H1 (cell line): ENCODE measurements at regions not wholly inside any gene's neighbourhood (a gene's known extent, or its start where the extent isn't known, plus 50 kb on each side); places are given as distances from the start of the nearest gene placed in this dataset.

Experiments
- CTCF ChIA-PET: fragments of 300-600 bp; sonication (Branson Sonifier 250); formaldehyde crosslinking; loops from one replicate; lab custom pipeline; 2021; ENCODE audit not compliant: partially characterized antibody; lab: Charles Lee
- POLR2A ChIA-PET: fragments of 300-600 bp; sonication (Branson Sonifier 250); formaldehyde crosslinking; loops from one replicate; lab custom pipeline; 2021; ENCODE audit warnings: inconsistent platforms; ENCODE audit not compliant: partially characterized antibody; lab: Charles Lee
- DNase-seq, 2 experiments: peaks; one replicate each; pipeline versions ENCODE4 v3.0.0 to v3.0.0-alpha.2; 2010 to 2022; ENCODE audit warnings: low spot score in 2 of 2, low read depth in 1 of 2, mixed read lengths in 1 of 2
- FAIRE-seq: peaks from 2 replicates; lab custom pipeline; 2011; peaks lifted over from hg19 to GRCh38; lab: Jason Lieb, UNC
- H2AFZ ChIP-seq: 2 replicates; pipeline ENCODE4 v1.8.1; 2012; ENCODE audit warnings: low read length, inconsistent platforms
- H2AK5ac ChIP-seq: 2 replicates; pipeline ENCODE4 v1.6.1; 2013; ENCODE audit warnings: low read depth, low read length
- H2BK120ac ChIP-seq: replicated peaks from 2 replicates; pipeline ENCODE3; 2013; ENCODE audit warnings: low read depth, low read length, inconsistent platforms
- H2BK12ac ChIP-seq: 2 replicates; pipeline ENCODE4 v1.6.1; 2013; ENCODE audit warnings: low read depth, low read length
- H2BK15ac ChIP-seq: 2 replicates; pipeline ENCODE4 v1.6.1; 2013; ENCODE audit warnings: low read length
- H2BK20ac ChIP-seq: 2 replicates; pipeline ENCODE4 v1.6.1; 2013; ENCODE audit warnings: low read length
- H2BK5ac ChIP-seq: 2 replicates; pipeline ENCODE4 v1.6.1; 2013; ENCODE audit warnings: low read depth, low read length
- H3K14ac ChIP-seq: 2 replicates; pipeline ENCODE4 v1.6.1; 2013; ENCODE audit warnings: inconsistent platforms; ENCODE audit not compliant: insufficient read length
- H3K18ac ChIP-seq: 2 replicates; pipeline ENCODE4 v1.6.1; 2013; ENCODE audit warnings: low read length; ENCODE audit errors: extremely low read depth
- H3K23ac ChIP-seq: 2 replicates; pipeline ENCODE4 v1.6.1; 2013; ENCODE audit warnings: inconsistent platforms; ENCODE audit not compliant: insufficient read length
- H3K23me2 ChIP-seq: 2 replicates; pipeline ENCODE4 v1.6.1; 2013; ENCODE audit warnings: low read depth, low read length
- H3K27ac ChIP-seq: 2 replicates; pipeline ENCODE4 v1.6.1; 2011; ENCODE audit warnings: low read depth, low read length, inconsistent platforms
- H3K27me3 ChIP-seq, 4 experiments: replicated peaks in 1 of 4; 1 replicate in 1 of 4; 2 replicates in 3 of 4; pipeline versions ENCODE4 v1.6.1 to v1.8.1; 2011 to 2013; ENCODE audit warnings: low read length in 3 of 4, mild to moderate bottlenecking in 3 of 4, inconsistent platforms in 2 of 4, mixed read lengths in 2 of 4, moderate library complexity in 1 of 4; ENCODE audit not compliant: control insufficient read depth in 3 of 4, insufficient read depth in 3 of 4; ENCODE audit errors: extremely low read depth in 1 of 4
- H3K36me3 ChIP-seq, 4 experiments: 2 replicates each; pipeline versions ENCODE4 v1.6.1 to v1.8.1; 2011 to 2013; ENCODE audit warnings: mild to moderate bottlenecking in 4 of 4, low read length in 3 of 4, moderate library complexity in 2 of 4, control low read depth in 1 of 4, inconsistent platforms in 1 of 4; ENCODE audit not compliant: insufficient read depth in 4 of 4, control insufficient read depth in 2 of 4
- H3K4ac ChIP-seq: replicated peaks from 2 replicates; pipeline ENCODE3; 2013; ENCODE audit warnings: low read length, low read depth, mixed read lengths, inconsistent platforms; ENCODE audit not compliant: insufficient read length
- H3K4me1 ChIP-seq, 4 experiments: replicated peaks in 1 of 4; 1 replicate in 1 of 4; 2 replicates in 3 of 4; pipeline versions ENCODE4 v1.6.1 to v1.8.1; 2011 to 2013; ENCODE audit warnings: low read length in 3 of 4, inconsistent platforms in 2 of 4, mixed read lengths in 1 of 4; ENCODE audit not compliant: insufficient read depth in 4 of 4, control insufficient read depth in 3 of 4
- H3K4me2 ChIP-seq, 2 experiments: 2 replicates each; pipeline versions ENCODE4 v1.6.1 to v1.8.1; 2011 to 2013; ENCODE audit warnings: low read depth in 2 of 2, low read length in 2 of 2, control low read depth in 1 of 2, inconsistent platforms in 1 of 2, mild to moderate bottlenecking in 1 of 2; ENCODE audit not compliant: insufficient read depth in 1 of 2
- H3K4me3 ChIP-seq, 4 experiments: fragments of 200-600, 300-600 bp in 1 of 4; sonication (generic), shearing (Covaris generic), sonication (Bioruptor Twin) in 1 of 4; 2 replicates each; pipeline versions ENCODE4 v1.5.1 to v1.8.1; 2011 to 2016; ENCODE audit warnings: low read length in 4 of 4, low read depth in 3 of 4, control low read depth in 2 of 4, inconsistent platforms in 2 of 4, mild to moderate bottlenecking in 2 of 4, mixed read lengths in 1 of 4, moderate library complexity in 1 of 4; ENCODE audit not compliant: insufficient read depth in 2 of 4; ENCODE audit errors: extremely low read depth in 1 of 4
- H3K56ac ChIP-seq: replicated peaks from 2 replicates; pipeline ENCODE3; 2013; ENCODE audit warnings: low read depth, mild to moderate bottlenecking, mixed read lengths, low read length, inconsistent platforms; ENCODE audit not compliant: insufficient read length
- H3K79me1 ChIP-seq: 2 replicates; pipeline ENCODE4 v1.6.1; 2013; ENCODE audit warnings: low read depth, low read length, control low read depth
- H3K79me2 ChIP-seq, 2 experiments: 2 replicates each; pipeline versions ENCODE4 v1.6.1 to v1.8.1; 2012 to 2013; ENCODE audit warnings: low read length in 2 of 2, mild to moderate bottlenecking in 2 of 2, inconsistent platforms in 1 of 2; ENCODE audit not compliant: insufficient read depth in 2 of 2, control insufficient read depth in 1 of 2
- H3K9ac ChIP-seq, 4 experiments: replicated peaks in 1 of 4; 1 replicate in 1 of 4; 2 replicates in 3 of 4; pipeline versions ENCODE4 v1.6.1 to v1.8.1; 2011 to 2013; ENCODE audit warnings: low read depth in 3 of 4, low read length in 3 of 4, control low read depth in 2 of 4, mild to moderate bottlenecking in 2 of 4, moderate library complexity in 2 of 4, inconsistent platforms in 1 of 4; ENCODE audit errors: extremely low read depth in 1 of 4
- H3K9me3 ChIP-seq, 2 experiments: 2 replicates each; pipeline versions ENCODE4 v1.6.1 to v1.8.1; 2012 to 2013; ENCODE audit warnings: mild to moderate bottlenecking in 2 of 2, moderate library complexity in 2 of 2, control low read depth in 1 of 2, inconsistent platforms in 1 of 2, low read depth in 1 of 2, low read length in 1 of 2, mixed read lengths in 1 of 2; ENCODE audit not compliant: insufficient read depth in 2 of 2
- H4K20me1 ChIP-seq, 2 experiments: replicated peaks in 1 of 2; 2 replicates each; pipeline versions ENCODE3 to v1.8.1; 2011 to 2013; ENCODE audit warnings: inconsistent platforms in 2 of 2, low read length in 2 of 2, mild to moderate bottlenecking in 1 of 2; ENCODE audit not compliant: insufficient read depth in 2 of 2, control insufficient read depth in 1 of 2
- H4K5ac ChIP-seq: 2 replicates; pipeline ENCODE4 v1.6.1; 2013; ENCODE audit warnings: low read length, low read depth, mixed read lengths, inconsistent platforms; ENCODE audit not compliant: insufficient read length
- H4K8ac ChIP-seq: 2 replicates; pipeline ENCODE4 v1.8.0; 2013; ENCODE audit warnings: mild to moderate bottlenecking, moderate library complexity, low read length, inconsistent platforms; ENCODE audit not compliant: insufficient read depth; ENCODE audit errors: extremely low read depth
- H4K91ac ChIP-seq: replicated peaks from 2 replicates; pipeline ENCODE3; 2013; ENCODE audit warnings: low read length, mixed read lengths, inconsistent platforms; ENCODE audit not compliant: insufficient read length
- HDAC2 ChIP-seq, 2 experiments: fragments of 300-600 bp in 1 of 2; sonication (generic) in 1 of 2; IDR thresholded peaks; 2 replicates each; pipeline ENCODE4 v1.6.1; 2011 to 2012; ENCODE audit warnings: low read depth in 2 of 2, low read length in 2 of 2, mild to moderate bottlenecking in 2 of 2, moderate library complexity in 2 of 2, borderline replicate concordance in 1 of 2, inconsistent platforms in 1 of 2
- SP4 ChIP-seq: IDR thresholded peaks from 2 replicates; pipeline ENCODE4 v1.6.1; 2012; ENCODE audit warnings: low read length, inconsistent platforms
- WGBS, 2 experiments: shearing (Covaris generic) in 1 of 2; methylation state at CpG; one replicate each; pipeline versions ENCODE4 v1.1.6 to v1.1.7; 2013 to 2015; ENCODE audit warnings: low lambda C conversion rate in 2 of 2, mixed read lengths in 2 of 2, inconsistent platforms in 1 of 2, low coverage in 1 of 2, missing lambda C conversion rate in 1 of 2; ENCODE audit not compliant: insufficient replicate concordance in 2 of 2, insufficient coverage in 1 of 2, insufficient read length in 1 of 2; ENCODE audit errors: extremely low coverage in 1 of 2, missing lambda C conversion rate in 1 of 2; 5-methylcytosine and 5-hydroxymethylcytosine counted together
- TF ChIP-seq, protein P1 (sequence below): IDR thresholded peaks from 2 replicates; pipeline ENCODE4 v1.6.1; 2012; ENCODE audit warnings: low read length, inconsistent platforms

DNA sequence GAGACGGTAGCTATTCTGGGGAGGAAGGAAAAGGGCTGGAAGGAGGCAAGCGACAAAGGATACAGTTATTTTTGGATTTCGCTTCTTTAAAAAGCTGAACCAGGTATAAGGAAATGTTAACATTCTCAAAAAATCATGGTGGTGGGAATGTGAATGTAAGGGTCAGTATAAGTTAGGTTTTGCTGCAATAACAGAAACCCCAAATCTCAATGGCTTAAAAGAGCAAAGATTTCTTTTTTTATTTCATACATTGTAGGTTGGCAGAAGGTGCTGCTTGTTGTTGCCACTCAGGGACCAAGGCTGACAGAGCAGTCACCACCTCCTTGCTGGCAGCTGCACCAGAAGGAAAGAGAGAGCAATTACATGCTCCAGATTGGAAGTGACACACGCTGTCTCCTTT lies 176.3 kb upstream of the LPP start:
- no peak overlapping the region for H3K9ac ChIP-seq
- H3K4me1 ChIP-seq = no peaks in the 10 kb centered on the region
- H3K79me2 ChIP-seq = no peaks in the 10 kb centered on the region
- H4K8ac ChIP-seq = no peak overlapping the region
- POLR2A ChIA-PET = no interaction called here
- H4K5ac ChIP-seq = no peak overlapping the region
- H3K36me3 ChIP-seq = peaks cover 0 to 3% (median 0%) of the 10 kb centered on the region in 4 experiments; a peak in 1 of 8 replicates
- no peak overlapping the region for H2AFZ ChIP-seq
- no peak overlapping the region for H2AK5ac ChIP-seq
- H2BK15ac ChIP-seq = no peak overlapping the region
- H3K27me3 ChIP-seq = no peaks in the 10 kb centered on the region
- no peak overlapping the region for H3K18ac ChIP-seq
- peaks cover 0 to 4% of the 10 kb centered on the region in 2 experiments; a peak in 2 of 4 replicates for H3K9me3 ChIP-seq
- no peaks in the 10 kb centered on the region for H3K79me1 ChIP-seq
- H3K4me3 ChIP-seq = no peak overlapping the region
- CTCF ChIA-PET = interaction anchor here (0.7 kb wide), 1 partner anchor 9 kb away, joined by 3 read pairs; no protein-coding TSS in a partner anchor
- H3K23me2 ChIP-seq = no peaks in the 10 kb centered on the region
- H3K4me2 ChIP-seq = no peak overlapping the region
- no peak overlapping the region for H2BK12ac ChIP-seq
- no peak overlapping the region for H4K91ac ChIP-seq
- H3K4ac ChIP-seq = no peak overlapping the region
- H2BK20ac ChIP-seq = no peak overlapping the region
- H2BK5ac ChIP-seq = no peak overlapping the region
- no peak for DNase-seq
- no peak overlapping the region for H2BK120ac ChIP-seq
- 87% methylated on average over 4 of the region's 4 CpGs; no CpG with 5 or more reads in 1 of the 2 experiments for WGBS, 2 experiments
- no peak overlapping the region for H3K14ac ChIP-seq
- no peak overlapping the region for H3K23ac ChIP-seq
- no peak overlapping the region for H3K56ac ChIP-seq
- no peaks in the 10 kb centered on the region for H4K20me1 ChIP-seq
- no peak overlapping the region for H3K27ac ChIP-seq
- FAIRE-seq = no peak
- TF ChIP-seq SP4 = no peak
- TF ChIP-seq, protein P1, sequence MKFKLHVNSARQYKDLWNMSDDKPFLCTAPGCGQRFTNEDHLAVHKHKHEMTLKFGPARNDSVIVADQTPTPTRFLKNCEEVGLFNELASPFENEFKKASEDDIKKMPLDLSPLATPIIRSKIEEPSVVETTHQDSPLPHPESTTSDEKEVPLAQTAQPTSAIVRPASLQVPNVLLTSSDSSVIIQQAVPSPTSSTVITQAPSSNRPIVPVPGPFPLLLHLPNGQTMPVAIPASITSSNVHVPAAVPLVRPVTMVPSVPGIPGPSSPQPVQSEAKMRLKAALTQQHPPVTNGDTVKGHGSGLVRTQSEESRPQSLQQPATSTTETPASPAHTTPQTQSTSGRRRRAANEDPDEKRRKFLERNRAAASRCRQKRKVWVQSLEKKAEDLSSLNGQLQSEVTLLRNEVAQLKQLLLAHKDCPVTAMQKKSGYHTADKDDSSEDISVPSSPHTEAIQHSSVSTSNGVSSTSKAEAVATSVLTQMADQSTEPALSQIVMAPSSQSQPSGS = no peak
- no peak for TF ChIP-seq HDAC2 (IDR thresholded peaks at IDR 0.05; ENCODE audit: borderline replicate concordance in 1 of 2, low read depth in 2 of 2, low read length in 2 of 2)
